Dendritic cell treated with granulocyte-macrophage colony-stimulating factor and Interleukin-4, amounts not matched to agents 40 ng/mL and 50 ng/mL, for 4 days (primary cell): ENCODE measurements at regions not wholly inside any gene's neighbourhood (a gene's known extent, or its start where the extent isn't known, plus 50 kb on each side); places are given as distances from the start of the nearest gene placed in this dataset.

Source experiments
- H3K27ac Mint-ChIP-seq: one replicate; pipeline ENCODE4 v1.8.0; 2022; ENCODE audit warnings: mild to moderate bottlenecking, mixed read lengths
- H3K27me3 Mint-ChIP-seq: one replicate; pipeline ENCODE4 v1.8.0; 2022; ENCODE audit warnings: mild to moderate bottlenecking, mixed read lengths
- H3K36me3 Mint-ChIP-seq: one replicate; pipeline ENCODE4 v1.8.0; 2022; ENCODE audit warnings: low read depth, mixed read lengths
- H3K4me1 Mint-ChIP-seq: one replicate; pipeline ENCODE4 v1.8.0; 2022; ENCODE audit warnings: low read depth, mixed read lengths
- H3K4me3 Mint-ChIP-seq: one replicate; pipeline ENCODE4 v1.8.0; 2022; ENCODE audit warnings: mild to moderate bottlenecking, moderate library complexity, mixed read lengths
- H3K9me3 Mint-ChIP-seq: one replicate; pipeline ENCODE4 v1.8.0; 2022; ENCODE audit warnings: mixed read lengths
- intact Hi-C: fragments of 100-400 bp; cut with micrococcal nuclease; formaldehyde crosslinking; loops from one replicate; pipeline ENCODE4 v1.15.0; 2022

DNA sequence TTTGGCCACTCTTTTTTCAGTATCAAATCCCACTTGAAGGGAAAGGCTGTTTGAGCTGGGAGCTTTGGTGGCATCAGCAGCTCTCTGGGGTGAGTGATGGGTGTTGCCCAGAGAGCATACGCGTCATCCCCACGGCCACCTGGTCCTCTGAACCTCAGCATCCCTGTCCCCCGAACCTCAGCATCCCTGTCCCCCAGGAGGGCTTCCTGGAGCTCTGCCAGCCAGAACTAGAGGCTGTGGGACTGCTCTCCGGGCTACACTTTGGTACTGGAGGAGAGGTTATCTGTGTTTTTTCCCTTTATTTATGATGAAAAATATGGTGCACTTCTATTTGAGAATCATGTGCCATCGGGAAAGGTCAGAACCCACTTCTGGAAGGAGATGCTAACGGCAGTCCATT, 131.5 kb upstream of the RTL1 start:
- H3K4me3 Mint-ChIP-seq: no peak overlapping the region
- no peak overlapping the region for H3K27ac Mint-ChIP-seq
- no peaks in the 10 kb centered on the region for H3K4me1 Mint-ChIP-seq
- no peaks in the 10 kb centered on the region for H3K27me3 Mint-ChIP-seq
- H3K9me3 Mint-ChIP-seq: no peaks in the 10 kb centered on the region
- H3K36me3 Mint-ChIP-seq: no peaks in the 10 kb centered on the region
- intact Hi-C loops: no loop called here

DNA sequence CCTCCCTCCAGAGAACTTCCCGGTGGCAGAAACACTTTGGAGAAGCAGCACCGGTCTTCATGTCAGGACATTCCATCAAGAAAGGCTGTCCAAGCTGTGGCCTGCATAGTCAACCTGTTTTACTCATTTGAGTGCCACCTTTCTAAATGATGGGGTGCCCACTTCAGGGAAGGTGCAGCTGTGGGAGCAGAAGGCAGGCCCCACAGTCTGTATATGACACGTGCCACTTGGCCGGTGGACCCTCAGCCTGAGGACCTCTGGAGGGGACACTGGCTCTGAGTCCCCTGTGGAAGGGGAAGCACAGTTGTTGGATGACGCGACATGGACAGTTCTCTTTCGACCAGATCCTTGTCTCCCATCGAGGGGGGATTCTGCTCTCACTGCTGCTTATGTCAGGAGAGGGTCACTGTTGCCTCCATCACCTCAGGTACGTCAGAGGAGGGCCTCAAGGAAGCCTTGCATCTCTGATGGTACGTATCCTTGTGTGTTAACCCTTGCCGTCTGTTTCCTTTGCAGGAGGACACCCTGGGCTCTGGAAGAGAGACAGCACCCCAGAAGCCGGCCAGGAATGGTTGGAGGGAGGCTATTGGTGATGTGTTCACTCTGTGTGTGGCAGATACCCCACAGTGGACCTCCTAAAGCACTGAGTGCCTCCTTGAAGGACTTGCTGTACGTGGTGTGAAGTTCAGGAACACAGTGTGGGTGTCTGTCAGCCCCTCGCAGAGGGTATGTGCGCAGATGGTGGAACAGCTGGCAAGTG, 132.1 kb upstream of the RTL1 start:
- no peak overlapping the region for H3K27ac Mint-ChIP-seq
- no peaks in the 10 kb centered on the region for H3K9me3 Mint-ChIP-seq
- H3K36me3 Mint-ChIP-seq: no peaks in the 10 kb centered on the region
- H3K4me1 Mint-ChIP-seq: no peaks in the 10 kb centered on the region
- intact Hi-C loops: no loop called here
- no peak overlapping the region for H3K4me3 Mint-ChIP-seq
- no peaks in the 10 kb centered on the region for H3K27me3 Mint-ChIP-seq

DNA sequence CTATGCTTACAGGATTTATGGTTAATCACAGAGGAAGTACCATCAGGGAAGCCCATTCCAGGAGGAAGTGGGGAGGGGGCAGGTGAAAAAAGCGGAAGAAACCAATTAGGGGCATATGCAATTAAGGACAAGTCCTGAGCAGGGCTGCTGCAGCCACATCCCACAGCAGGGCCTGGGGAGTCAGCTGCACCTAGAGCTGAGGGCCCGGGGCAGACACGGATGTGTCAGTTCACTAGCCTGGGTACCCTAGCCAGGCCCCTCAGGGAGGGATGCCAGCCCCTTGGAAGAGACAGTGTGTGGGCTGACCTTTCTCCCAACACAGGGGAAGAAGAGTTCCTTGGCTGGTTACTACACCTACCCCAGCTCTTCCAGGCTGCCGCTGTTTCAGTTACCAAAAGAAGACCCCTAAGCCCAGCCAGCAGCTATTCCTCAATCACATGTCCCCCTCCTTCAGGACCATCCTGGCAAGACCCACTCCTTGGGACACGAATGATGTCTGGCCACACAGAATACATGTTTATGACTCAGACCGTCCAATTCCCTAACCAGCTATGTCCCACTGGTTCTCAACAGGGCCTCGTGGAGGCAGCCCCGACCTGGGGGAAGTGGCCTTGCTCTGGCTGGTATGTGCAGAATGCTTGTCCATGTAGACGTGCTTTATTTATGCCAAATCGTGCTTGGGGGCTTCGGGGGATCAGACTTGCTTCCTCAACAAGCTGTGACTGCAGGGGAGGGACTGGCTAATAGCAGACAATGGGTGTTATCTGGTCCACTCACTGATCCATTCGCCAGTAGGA, 133.7 kb upstream of the RTL1 start:
- Mint-ChIP-seq H3K9me3 (no peaks in the 10 kb centered on the region), H3K4me1 (no peaks in the 10 kb centered on the region), H3K4me3 (no peak overlapping the region), H3K36me3 (no peaks in the 10 kb centered on the region), H3K27me3 (no peaks in the 10 kb centered on the region), H3K27ac (no peak overlapping the region)
- intact Hi-C loops: no loop called here

DNA sequence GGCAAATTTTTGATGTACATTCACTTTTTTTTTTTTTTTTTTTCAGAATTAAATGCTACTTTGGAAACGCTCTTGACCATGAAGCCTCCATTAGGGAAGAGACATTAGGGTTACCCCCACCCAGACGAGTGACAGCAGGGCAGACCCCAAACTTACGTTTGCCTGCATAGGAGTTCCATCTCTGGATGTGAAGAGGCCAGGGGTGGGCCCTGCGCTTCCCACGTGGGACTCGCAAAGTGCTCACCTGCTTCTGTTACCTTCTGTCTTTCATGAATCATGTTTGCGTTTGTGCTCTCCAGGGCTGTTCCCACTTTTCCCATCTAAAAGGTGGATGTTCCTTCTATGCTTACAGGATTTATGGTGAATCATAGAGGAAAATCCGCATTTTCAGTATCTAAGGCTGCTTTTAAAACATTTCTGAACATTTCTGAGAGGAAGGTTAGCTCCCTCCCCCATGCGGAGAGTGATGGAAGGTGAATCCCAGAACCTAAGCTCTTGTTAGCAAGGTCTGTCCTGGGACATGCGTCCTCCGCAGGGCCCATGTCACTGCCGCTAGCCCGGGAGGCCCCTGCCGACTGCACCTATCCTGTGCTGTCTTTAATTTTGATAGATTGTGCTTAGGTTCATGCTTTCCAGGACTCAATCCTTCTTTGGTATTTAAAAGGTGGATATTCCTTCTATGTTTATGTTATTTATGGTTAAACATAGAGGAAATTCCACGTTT, 135.7 kb upstream of the RTL1 start:
- Mint-ChIP-seq H3K4me3 (no peak overlapping the region), H3K27ac (no peak overlapping the region), H3K4me1 (no peaks in the 10 kb centered on the region), H3K36me3 (no peaks in the 10 kb centered on the region), H3K27me3 (no peaks in the 10 kb centered on the region), H3K9me3 (no peaks in the 10 kb centered on the region)
- intact Hi-C loops: no loop called here

DNA sequence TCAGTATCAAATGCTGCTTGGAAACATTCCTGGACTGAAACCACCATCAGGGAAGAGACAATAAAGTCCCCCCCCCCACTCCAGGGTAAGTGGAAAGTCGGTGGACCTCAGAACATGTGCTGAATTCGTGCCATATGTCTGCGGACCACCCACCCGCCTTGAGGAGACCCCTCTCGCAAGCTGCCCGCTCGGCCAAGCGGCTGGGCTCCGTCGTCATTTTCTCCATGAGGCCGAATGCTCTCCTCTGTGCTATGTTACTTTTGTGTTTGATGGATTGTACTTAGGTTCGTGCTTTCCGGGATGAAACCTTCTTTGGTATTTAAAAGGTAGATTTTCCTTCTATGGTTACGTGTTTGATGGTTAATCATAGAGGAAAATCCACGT, 136.2 kb upstream of the RTL1 start:
- H3K4me1 Mint-ChIP-seq: no peaks in the 10 kb centered on the region
- no peaks in the 10 kb centered on the region for H3K27me3 Mint-ChIP-seq
- no peak overlapping the region for H3K4me3 Mint-ChIP-seq
- H3K36me3 Mint-ChIP-seq: no peaks in the 10 kb centered on the region
- intact Hi-C loops: no loop called here
- no peak overlapping the region for H3K27ac Mint-ChIP-seq
- H3K9me3 Mint-ChIP-seq: no peaks in the 10 kb centered on the region

DNA sequence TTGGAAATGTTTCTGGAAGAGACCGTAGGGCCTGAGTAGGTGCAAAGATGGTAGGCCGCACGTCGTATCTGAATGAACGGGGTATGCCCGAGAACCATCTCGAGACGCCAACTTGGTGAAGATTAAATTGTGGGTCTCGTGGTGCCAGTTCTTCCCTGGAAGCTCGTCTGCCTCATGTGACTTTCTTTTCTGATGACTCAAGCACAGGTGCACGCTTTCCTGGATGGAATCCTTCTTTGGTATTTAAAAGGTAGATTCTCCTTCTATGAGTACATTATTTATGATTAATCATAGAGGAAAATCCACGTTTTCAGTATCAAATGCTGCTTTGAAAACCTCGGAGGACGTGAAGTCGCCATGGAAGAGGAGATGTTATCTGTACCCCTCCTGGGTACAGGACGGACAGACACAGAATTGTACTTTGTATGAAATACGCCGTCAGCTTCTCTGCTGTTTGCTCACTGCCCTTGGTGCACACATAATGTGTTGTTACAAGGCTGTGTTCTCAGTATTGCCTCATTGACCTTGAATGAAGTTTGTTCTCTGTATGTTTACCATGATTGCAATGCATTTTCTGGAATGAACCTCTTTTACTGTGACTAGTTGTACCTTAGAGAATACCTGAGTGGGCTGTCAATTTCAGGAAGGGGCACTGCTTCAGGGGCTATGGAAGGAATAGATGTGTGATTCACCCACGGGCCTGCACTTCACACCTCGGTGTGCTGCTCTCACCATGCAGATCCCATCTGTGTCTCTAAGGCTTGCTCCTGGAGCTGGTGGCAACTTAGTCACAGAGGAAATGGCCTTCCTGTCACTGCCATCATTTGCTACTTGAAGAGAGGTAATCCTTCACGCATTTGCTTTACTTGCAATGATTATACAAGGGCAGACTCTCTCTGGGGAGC, 137.3 kb upstream of the RTL1 start:
- no peak overlapping the region for H3K27ac Mint-ChIP-seq
- intact Hi-C loops: no loop called here
- no peaks in the 10 kb centered on the region for H3K9me3 Mint-ChIP-seq

DNA sequence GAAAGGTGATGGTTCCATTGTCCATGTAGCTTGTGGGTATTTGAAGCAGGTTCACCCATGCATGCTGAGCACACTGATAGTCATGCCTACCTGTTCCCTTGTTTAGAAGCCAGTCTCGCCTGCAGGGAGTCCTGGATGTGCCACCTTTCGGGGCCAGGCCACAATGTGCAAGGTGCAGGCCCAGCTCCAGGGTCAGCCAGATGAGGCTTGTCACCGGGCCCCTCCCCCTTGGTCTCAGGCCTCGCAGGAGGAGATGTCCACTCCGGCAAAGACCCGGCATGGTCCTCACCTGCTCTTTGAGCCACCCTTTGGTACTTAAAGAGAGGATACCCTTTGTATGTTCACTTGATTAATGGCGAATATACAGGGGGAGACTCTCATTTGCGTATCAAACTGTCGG, 140.4 kb upstream of the RTL1 start:
- Mint-ChIP-seq H3K4me1 (no peaks in the 10 kb centered on the region), H3K27ac (no peak overlapping the region), H3K4me3 (no peak overlapping the region), H3K9me3 (no peaks in the 10 kb centered on the region), H3K27me3 (no peaks in the 10 kb centered on the region), H3K36me3 (no peaks in the 10 kb centered on the region)
- intact Hi-C loops: no loop called here

More for the DNA sequence above, 137.3 kb upstream of the RTL1 start:
- Mint-ChIP-seq H3K4me1 (no peaks in the 10 kb centered on the region), H3K36me3 (no peaks in the 10 kb centered on the region), H3K4me3 (no peak overlapping the region), H3K27me3 (no peaks in the 10 kb centered on the region)

DNA sequence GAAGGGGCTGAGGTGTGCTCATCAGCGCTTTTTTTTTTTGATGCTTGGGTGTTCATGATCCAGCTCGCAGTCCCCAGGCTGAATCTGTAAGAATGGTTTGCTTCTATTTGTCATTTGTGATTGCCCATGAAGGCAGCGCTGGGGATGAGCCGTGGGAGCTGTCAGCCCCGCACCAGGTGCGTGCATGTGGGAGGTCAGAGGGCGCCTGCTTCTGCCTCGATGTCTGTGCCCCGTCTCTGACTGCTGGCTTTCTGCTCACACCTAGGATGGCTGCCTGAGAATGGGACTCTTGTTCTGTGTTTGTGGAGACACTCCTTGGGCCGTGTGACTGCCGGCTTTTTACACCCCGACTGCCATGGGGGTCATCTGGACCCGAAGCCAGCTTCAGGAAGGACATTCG, 141.2 kb upstream of the RTL1 start:
- no peaks in the 10 kb centered on the region for H3K36me3 Mint-ChIP-seq
- H3K4me3 Mint-ChIP-seq: no peak overlapping the region
- H3K27ac Mint-ChIP-seq: no peak overlapping the region
- H3K27me3 Mint-ChIP-seq: no peaks in the 10 kb centered on the region
- intact Hi-C loops: no loop called here
- no peaks in the 10 kb centered on the region for H3K9me3 Mint-ChIP-seq
- no peaks in the 10 kb centered on the region for H3K4me1 Mint-ChIP-seq

DNA sequence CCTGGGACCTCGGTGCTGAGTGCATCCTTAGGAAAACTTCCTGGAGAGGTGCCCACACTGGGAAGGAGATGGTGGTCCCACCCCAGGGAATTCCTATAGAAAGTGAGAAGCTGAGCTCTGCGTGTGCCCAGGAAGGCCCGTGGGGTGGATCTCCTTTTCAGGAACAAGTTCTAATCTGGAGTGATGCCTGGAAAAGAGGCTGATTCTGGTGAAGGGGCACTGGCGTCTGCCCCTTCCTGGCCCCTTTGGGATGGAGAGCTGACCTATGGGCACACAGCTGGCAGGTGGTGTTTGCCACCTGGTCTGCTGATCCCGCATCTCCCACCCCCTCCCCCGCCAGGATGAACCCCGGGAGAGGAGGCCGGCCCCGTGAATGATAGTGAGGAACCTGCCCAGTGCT, 142.0 kb upstream of the RTL1 start:
- intact Hi-C loops: no loop called here
- H3K4me3 Mint-ChIP-seq: no peak overlapping the region

DNA sequence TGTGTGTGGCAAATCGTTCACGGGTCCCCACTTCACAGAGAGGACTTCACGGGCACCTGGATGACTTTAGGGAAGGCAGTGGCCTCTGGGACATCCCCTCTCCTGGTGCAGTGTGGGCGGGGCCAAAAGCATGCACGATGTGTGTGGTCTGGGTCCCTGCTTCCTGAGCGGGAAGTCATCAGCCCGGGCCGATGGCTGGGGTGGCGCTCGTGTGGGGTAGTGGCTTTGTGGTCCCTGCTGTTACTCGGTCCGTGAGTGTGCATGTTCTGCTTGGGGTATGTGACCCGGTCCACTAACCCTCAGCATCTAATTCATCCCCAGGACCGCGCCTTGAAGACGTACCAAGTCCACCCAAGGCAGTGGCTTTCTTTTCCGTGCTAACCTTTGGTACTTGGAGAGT, 142.5 kb upstream of the RTL1 start:
- Mint-ChIP-seq H3K27ac (no peak overlapping the region), H3K27me3 (no peaks in the 10 kb centered on the region), H3K36me3 (no peaks in the 10 kb centered on the region), H3K4me3 (no peak overlapping the region), H3K9me3 (no peaks in the 10 kb centered on the region), H3K4me1 (no peaks in the 10 kb centered on the region)
- intact Hi-C loops: no loop called here

More for the DNA sequence above, 142.0 kb upstream of the RTL1 start:
- no peaks in the 10 kb centered on the region for H3K9me3 Mint-ChIP-seq
- no peaks in the 10 kb centered on the region for H3K36me3 Mint-ChIP-seq
- no peak overlapping the region for H3K27ac Mint-ChIP-seq
- H3K4me1 Mint-ChIP-seq: no peaks in the 10 kb centered on the region
- no peaks in the 10 kb centered on the region for H3K27me3 Mint-ChIP-seq

DNA sequence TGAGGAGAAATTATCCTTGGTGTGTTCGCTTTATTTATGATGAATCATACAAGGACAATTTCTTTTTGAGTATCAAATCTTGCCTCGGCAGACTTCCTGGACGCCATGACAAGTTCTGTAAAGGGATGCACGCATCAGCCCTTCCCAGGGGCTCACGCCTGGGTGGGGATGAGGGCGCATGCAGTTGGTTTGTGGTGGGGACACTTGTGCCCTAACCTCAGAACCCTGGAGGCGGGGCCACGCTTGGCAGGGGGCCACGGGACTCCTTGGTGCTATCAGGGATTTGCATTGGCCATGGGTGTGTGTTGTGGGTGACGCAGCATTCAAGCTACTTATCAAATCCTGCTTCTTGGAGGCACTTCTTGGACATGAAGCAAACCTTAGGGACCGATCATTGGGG, 143.8 kb upstream of the RTL1 start:
- Mint-ChIP-seq H3K4me3 (no peak overlapping the region), H3K27me3 (no peaks in the 10 kb centered on the region), H3K4me1 (no peaks in the 10 kb centered on the region), H3K36me3 (no peaks in the 10 kb centered on the region), H3K27ac (no peak overlapping the region), H3K9me3 (no peaks in the 10 kb centered on the region)
- intact Hi-C loops: no loop called here

DNA sequence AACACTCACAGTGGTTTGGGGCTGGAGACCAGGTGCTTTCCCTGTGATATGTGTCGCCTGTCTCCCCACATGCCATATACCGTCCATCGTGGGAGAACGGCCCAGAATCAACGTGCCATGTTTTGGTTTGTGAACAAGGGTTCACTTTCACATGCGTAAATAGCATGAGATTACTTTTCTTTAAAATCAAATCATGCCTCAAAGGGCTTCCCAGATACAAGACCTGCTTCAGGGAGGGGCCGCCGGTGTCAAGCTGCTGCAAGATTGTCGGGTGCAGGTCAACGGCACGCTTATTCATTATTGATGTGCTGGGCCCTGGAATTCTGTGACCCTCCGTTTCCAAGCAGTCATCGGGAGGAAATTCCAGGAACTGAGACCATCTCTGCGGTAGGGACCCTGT, 145.2 kb upstream of the RTL1 start:
- no peaks in the 10 kb centered on the region for H3K4me1 Mint-ChIP-seq
- no peak overlapping the region for H3K4me3 Mint-ChIP-seq
- intact Hi-C loops: no loop called here

DNA sequence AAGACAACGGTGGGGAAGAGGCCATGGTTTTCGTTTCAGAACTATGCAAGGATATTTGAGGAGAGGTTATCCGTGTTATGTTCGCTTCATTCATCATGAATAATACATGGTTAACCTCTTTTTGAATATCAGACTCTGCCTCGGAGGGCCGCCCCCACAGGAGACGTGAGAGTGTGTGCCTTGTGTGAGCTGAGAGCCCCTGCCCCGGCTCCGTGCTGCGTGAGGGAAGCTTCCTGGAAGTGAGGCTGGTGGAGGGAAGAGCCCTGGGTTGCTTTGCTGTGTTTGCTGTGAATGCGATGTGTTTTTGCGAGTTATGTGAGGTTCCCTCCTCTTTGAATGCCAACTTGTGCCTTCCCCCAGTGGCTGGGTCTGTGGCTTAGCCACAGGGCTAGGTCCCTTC, 146.0 kb upstream of the RTL1 start:
- intact Hi-C loops: no loop called here
- no peaks in the 10 kb centered on the region for H3K36me3 Mint-ChIP-seq

More for the DNA sequence above, 145.2 kb upstream of the RTL1 start:
- H3K36me3 Mint-ChIP-seq: no peaks in the 10 kb centered on the region
- H3K27me3 Mint-ChIP-seq: no peaks in the 10 kb centered on the region
- no peak overlapping the region for H3K27ac Mint-ChIP-seq
- H3K9me3 Mint-ChIP-seq: no peaks in the 10 kb centered on the region

More for the DNA sequence above, 146.0 kb upstream of the RTL1 start:
- H3K27ac Mint-ChIP-seq: no peak overlapping the region
- no peaks in the 10 kb centered on the region for H3K27me3 Mint-ChIP-seq
- no peaks in the 10 kb centered on the region for H3K9me3 Mint-ChIP-seq
- no peak overlapping the region for H3K4me3 Mint-ChIP-seq
- no peaks in the 10 kb centered on the region for H3K4me1 Mint-ChIP-seq
